Lower lobe of right lung (tissue), 2 donors: ENCODE measurements at regions not wholly inside any gene's neighbourhood (a gene's known extent, or its start where the extent isn't known, plus 50 kb on each side); places are given as distances from the start of the nearest gene placed in this dataset.

Experiments
- ATAC-seq, 2 donors: fragments of 200-7000 bp; cut with Tn5 transposase; one replicate each; pipeline ENCODE4 v1.9.1; 2020 to 2022; ENCODE audit warnings: mild to moderate bottlenecking in 2 of 2, moderate library complexity in 2 of 2
- DNase-seq: peaks from one replicate; pipeline ENCODE4 v3.0.0-alpha.2; 2020
- H3K27ac ChIP-seq: fragments of 200-600 bp; one replicate; pipeline ENCODE4 v1.8.0; 2022
- H3K27me3 ChIP-seq: fragments of 200-600 bp; one replicate; pipeline ENCODE4 v1.8.0; 2022; ENCODE audit warnings: low read depth
- H3K36me3 ChIP-seq: fragments of 200-600 bp; one replicate; pipeline ENCODE4 v1.8.0; 2022; ENCODE audit warnings: mild to moderate bottlenecking
- H3K4me1 ChIP-seq: fragments of 200-600 bp; one replicate; pipeline ENCODE4 v1.8.0; 2022
- H3K4me3 ChIP-seq: fragments of 200-600 bp; one replicate; pipeline ENCODE4 v1.8.0; 2022; ENCODE audit warnings: mild to moderate bottlenecking
- H3K9me3 ChIP-seq: fragments of 200-600 bp; one replicate; pipeline ENCODE4 v1.8.0; 2022
- intact Hi-C: fragments of 100-400 bp; cut with DNase I; formaldehyde crosslinking; loops from one replicate; pipeline ENCODE4 v1.11.0; 2022
- TF ChIP-seq, protein P1 (sequence below): fragments of 200-600 bp; IDR thresholded peaks from one replicate; pipeline ENCODE4 v1.8.0; 2022; ENCODE audit warnings: antibody characterized with exemption, mild to moderate bottlenecking
- donor health status: DM: no; HTN: yes; CAD: no; lungs with severe emphysema.

DNA sequence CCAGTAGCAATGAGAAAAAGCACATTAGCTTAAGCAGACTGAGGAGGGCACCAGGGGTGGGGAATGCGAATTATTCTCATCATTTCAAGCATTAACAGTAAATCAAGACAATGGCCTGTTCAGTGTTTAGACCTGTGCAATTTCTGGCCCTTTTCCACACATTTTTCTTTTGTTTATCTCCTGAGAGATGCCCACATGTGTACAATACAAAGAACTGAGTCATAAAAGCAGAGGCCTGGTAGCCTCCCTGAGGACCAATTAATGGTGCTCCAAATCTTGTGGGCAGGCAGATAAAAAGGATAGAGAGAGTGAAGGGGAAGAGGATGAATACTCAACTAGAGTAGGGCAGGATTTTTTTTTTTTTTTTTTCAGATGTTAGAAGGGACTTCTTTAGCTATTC, 480.8 kb downstream of the RERGL start:
- TF ChIP-seq, protein P1, sequence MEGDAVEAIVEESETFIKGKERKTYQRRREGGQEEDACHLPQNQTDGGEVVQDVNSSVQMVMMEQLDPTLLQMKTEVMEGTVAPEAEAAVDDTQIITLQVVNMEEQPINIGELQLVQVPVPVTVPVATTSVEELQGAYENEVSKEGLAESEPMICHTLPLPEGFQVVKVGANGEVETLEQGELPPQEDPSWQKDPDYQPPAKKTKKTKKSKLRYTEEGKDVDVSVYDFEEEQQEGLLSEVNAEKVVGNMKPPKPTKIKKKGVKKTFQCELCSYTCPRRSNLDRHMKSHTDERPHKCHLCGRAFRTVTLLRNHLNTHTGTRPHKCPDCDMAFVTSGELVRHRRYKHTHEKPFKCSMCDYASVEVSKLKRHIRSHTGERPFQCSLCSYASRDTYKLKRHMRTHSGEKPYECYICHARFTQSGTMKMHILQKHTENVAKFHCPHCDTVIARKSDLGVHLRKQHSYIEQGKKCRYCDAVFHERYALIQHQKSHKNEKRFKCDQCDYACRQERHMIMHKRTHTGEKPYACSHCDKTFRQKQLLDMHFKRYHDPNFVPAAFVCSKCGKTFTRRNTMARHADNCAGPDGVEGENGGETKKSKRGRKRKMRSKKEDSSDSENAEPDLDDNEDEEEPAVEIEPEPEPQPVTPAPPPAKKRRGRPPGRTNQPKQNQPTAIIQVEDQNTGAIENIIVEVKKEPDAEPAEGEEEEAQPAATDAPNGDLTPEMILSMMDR, result no peak
- Histone ChIP-seq H3K9me3 (no peaks in the 10 kb centered on the region), H3K27me3 (no peaks in the 10 kb centered on the region), H3K4me3 (no peak overlapping the region), H3K27ac (no peak overlapping the region), H3K4me1 (no peaks in the 10 kb centered on the region), H3K36me3 (no peaks in the 10 kb centered on the region)
- no peak for ATAC-seq
- no peak for DNase-seq
- intact Hi-C loops, result no loop called here

DNA sequence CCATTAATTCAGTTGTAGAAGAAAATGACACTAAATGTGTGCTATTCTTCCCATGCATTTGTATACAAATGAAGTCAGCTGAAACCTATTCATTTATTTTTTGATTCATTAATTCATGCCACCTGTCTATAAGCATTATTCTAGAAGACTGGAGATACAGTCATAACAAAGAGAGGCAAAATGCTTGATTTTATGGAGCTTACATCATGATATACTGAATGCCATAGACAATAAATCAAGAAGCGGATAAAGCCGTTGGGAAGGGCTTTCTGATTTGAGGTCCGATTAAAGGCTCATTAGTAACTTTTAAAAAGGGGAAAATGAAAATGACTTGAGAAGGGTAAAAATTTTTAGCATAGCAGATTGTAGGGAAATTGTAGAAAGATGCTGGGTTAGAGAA, 494.9 kb downstream of the RERGL start:
- Histone ChIP-seq H3K4me1 (no peaks in the 10 kb centered on the region), H3K27me3 (no peaks in the 10 kb centered on the region), H3K27ac (no peak overlapping the region), H3K4me3 (no peak overlapping the region), H3K36me3 (no peaks in the 10 kb centered on the region), H3K9me3 (no peaks in the 10 kb centered on the region)
- TF ChIP-seq, protein P1, result no peak
- intact Hi-C loops, result no loop called here
- DNase-seq (no peak), ATAC-seq (no peak)

GRCh38 chr12:17593715-17594406, 496.1 kb downstream of the RERGL start:
- H3K27me3 ChIP-seq, result no peaks in the 10 kb centered on the region
- H3K4me3 ChIP-seq, result no peak overlapping the region
- no peaks in the 10 kb centered on the region for H3K4me1 ChIP-seq
- no peaks in the 10 kb centered on the region for H3K9me3 ChIP-seq
- TF ChIP-seq, protein P1, result no peak
- ATAC-seq (no peak), DNase-seq (no peak)
- no peak overlapping the region for H3K27ac ChIP-seq
- intact Hi-C loops, result no loop called here
- H3K36me3 ChIP-seq, result no peaks in the 10 kb centered on the region

GRCh38 chr12:17592472-17592871, 497.5 kb downstream of the RERGL start:
- H3K4me1 ChIP-seq, result no peaks in the 10 kb centered on the region
- no peaks in the 10 kb centered on the region for H3K36me3 ChIP-seq
- no peak for ATAC-seq
- no peak overlapping the region for H3K27ac ChIP-seq
- intact Hi-C loops, result no loop called here
- no peaks in the 10 kb centered on the region for H3K9me3 ChIP-seq
- H3K4me3 ChIP-seq, result no peak overlapping the region
- TF ChIP-seq, protein P1, result no peak
- H3K27me3 ChIP-seq, result no peaks in the 10 kb centered on the region
- DNase-seq, result no peak

DNA sequence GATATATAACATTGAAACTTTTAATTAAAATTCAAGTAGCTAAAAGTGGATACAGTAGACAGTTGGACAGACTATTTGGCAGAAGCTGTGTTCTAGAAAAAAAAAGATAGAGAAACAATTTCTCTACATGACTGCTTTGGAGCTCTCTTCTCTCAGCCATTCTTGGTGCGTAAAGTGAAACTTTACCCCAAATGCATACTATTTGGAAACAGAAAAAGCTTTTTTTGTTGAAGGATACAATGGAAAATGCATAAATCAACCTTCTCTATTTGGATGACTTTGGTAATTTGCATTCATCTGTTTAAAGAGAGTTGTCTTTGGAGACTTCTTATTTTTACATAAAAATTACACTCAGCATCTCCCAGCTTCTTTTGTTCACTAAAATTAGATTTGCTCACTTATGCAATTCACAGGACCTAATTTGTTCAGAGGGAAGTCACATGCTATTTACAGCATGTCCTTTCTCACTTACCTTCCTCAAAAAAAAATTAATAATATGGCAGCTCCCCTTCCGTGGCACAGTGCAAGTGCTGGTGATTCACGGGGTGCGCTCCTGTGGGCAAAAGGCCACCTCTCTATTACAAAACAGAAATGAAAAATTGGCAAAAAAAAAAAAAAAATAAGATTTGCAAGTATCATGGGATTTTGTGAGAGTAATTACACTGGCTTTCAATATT, 498.9 kb downstream of the RERGL start:
- no peaks in the 10 kb centered on the region for H3K9me3 ChIP-seq
- H3K4me1 ChIP-seq, result no peaks in the 10 kb centered on the region
- no peak overlapping the region for H3K27ac ChIP-seq
- ATAC-seq (no peak), DNase-seq (no peak)
- no peak overlapping the region for H3K4me3 ChIP-seq
- intact Hi-C loops, result no loop called here
- TF ChIP-seq, protein P1, result no peak
- no peaks in the 10 kb centered on the region for H3K27me3 ChIP-seq
- H3K36me3 ChIP-seq, result no peaks in the 10 kb centered on the region
